Stimulated activated naive CD8-positive, alpha-beta T cell treated with anti-CD3 and anti-CD28 coated beads, Interleukin-15, Interleukin-2, amounts not matched to agents 100 ng/mL and 50 ng/mL, for 24 hours (primary cell): ENCODE measurements at regions not wholly inside any gene's neighbourhood (a gene's known extent, or its start where the extent isn't known, plus 50 kb on each side); places are given as distances from the start of the nearest gene placed in this dataset.

Experiments
- H3K27ac Mint-ChIP-seq: one replicate; pipeline ENCODE4 v1.8.0; 2021; ENCODE audit warnings: mild to moderate bottlenecking, mixed read lengths
- H3K27me3 Mint-ChIP-seq: one replicate; pipeline ENCODE4 v1.8.0; 2021; ENCODE audit warnings: mixed read lengths
- H3K36me3 Mint-ChIP-seq: one replicate; pipeline ENCODE4 v1.8.0; 2021; ENCODE audit warnings: low read depth, mixed read lengths
- H3K4me1 Mint-ChIP-seq: one replicate; pipeline ENCODE4 v1.8.0; 2021; ENCODE audit warnings: low read depth, mixed read lengths
- H3K4me3 Mint-ChIP-seq: one replicate; pipeline ENCODE4 v1.8.0; 2021; ENCODE audit warnings: mild to moderate bottlenecking, mixed read lengths
- H3K9me3 Mint-ChIP-seq: one replicate; pipeline ENCODE4 v1.8.0; 2021; ENCODE audit warnings: mixed read lengths

GRCh38 chr5:159645179-159645846, 271.0 kb upstream of the ADRA1B start:
- Mint-ChIP-seq H3K4me1 (no peaks in the 10 kb centered on the region), H3K9me3 (no peaks in the 10 kb centered on the region), H3K27ac (no peak overlapping the region), H3K36me3 (no peaks in the 10 kb centered on the region), H3K27me3 (peaks cover 7% of the 10 kb centered on the region), H3K4me3 (no peak overlapping the region)

GRCh38 chr5:159650803-159651202, 265.5 kb upstream of the ADRA1B start:
- Mint-ChIP-seq H3K27ac (no peak overlapping the region), H3K36me3 (no peaks in the 10 kb centered on the region), H3K9me3 (no peaks in the 10 kb centered on the region), H3K4me1 (no peaks in the 10 kb centered on the region), H3K27me3 (peaks cover 4% of the 10 kb centered on the region), H3K4me3 (no peak overlapping the region)

- H3K9me3 Mint-ChIP-seq: no peaks in the 10 kb centered on the region
- H3K4me1 Mint-ChIP-seq: no peaks in the 10 kb centered on the region
- H3K27ac Mint-ChIP-seq: no peak overlapping the region
- H3K36me3 Mint-ChIP-seq: no peaks in the 10 kb centered on the region
- H3K27me3 Mint-ChIP-seq: no peaks in the 10 kb centered on the region
- H3K4me3 Mint-ChIP-seq: no peak overlapping the region
These were observed 260.4 kb upstream of the ADRA1B start for GRCh38 chr5:159655757-159656409.

GRCh38 chr5:159657298-159657697, 259.0 kb upstream of the ADRA1B start:
- Mint-ChIP-seq H3K36me3 (no peaks in the 10 kb centered on the region), H3K9me3 (no peaks in the 10 kb centered on the region)

GRCh38 chr5:159657771-159658170, 258.5 kb upstream of the ADRA1B start:
- Mint-ChIP-seq H3K4me1 (no peaks in the 10 kb centered on the region), H3K4me3 (no peak overlapping the region), H3K27ac (no peak overlapping the region), H3K36me3 (no peaks in the 10 kb centered on the region), H3K27me3 (peaks cover 4% of the 10 kb centered on the region), H3K9me3 (no peaks in the 10 kb centered on the region)

More at GRCh38 chr5:159657298-159657697, 259.0 kb upstream of the ADRA1B start:
- Mint-ChIP-seq H3K4me3 (no peak overlapping the region), H3K27me3 (peaks cover 4% of the 10 kb centered on the region), H3K4me1 (no peaks in the 10 kb centered on the region), H3K27ac (no peak overlapping the region)

- Mint-ChIP-seq H3K4me3 (no peak overlapping the region), H3K27me3 (peaks cover 4% of the 10 kb centered on the region), H3K9me3 (no peaks in the 10 kb centered on the region), H3K4me1 (no peaks in the 10 kb centered on the region), H3K27ac (no peak overlapping the region), H3K36me3 (no peaks in the 10 kb centered on the region)
These were observed 257.9 kb upstream of the ADRA1B start for GRCh38 chr5:159658266-159658925.

- H3K4me1 Mint-ChIP-seq: no peaks in the 10 kb centered on the region
- peaks cover 4% of the 10 kb centered on the region for H3K27me3 Mint-ChIP-seq
- no peaks in the 10 kb centered on the region for H3K9me3 Mint-ChIP-seq
- no peak overlapping the region for H3K27ac Mint-ChIP-seq
- H3K4me3 Mint-ChIP-seq: no peak overlapping the region
- H3K36me3 Mint-ChIP-seq: no peaks in the 10 kb centered on the region
These were observed 255.9 kb upstream of the ADRA1B start for GRCh38 chr5:159660401-159660800.

GRCh38 chr5:159663986-159664385, 252.3 kb upstream of the ADRA1B start:
- Mint-ChIP-seq H3K4me1 (no peaks in the 10 kb centered on the region), H3K9me3 (no peaks in the 10 kb centered on the region), H3K27me3 (peaks cover 4% of the 10 kb centered on the region), H3K36me3 (no peaks in the 10 kb centered on the region), H3K4me3 (no peak overlapping the region), H3K27ac (no peak overlapping the region)

GRCh38 chr5:159667286-159667685, 249.0 kb upstream of the ADRA1B start:
- Mint-ChIP-seq H3K4me1 (no peaks in the 10 kb centered on the region), H3K27ac (no peak overlapping the region), H3K36me3 (no peaks in the 10 kb centered on the region), H3K4me3 (no peak overlapping the region), H3K9me3 (peaks cover 3% of the 10 kb centered on the region), H3K27me3 (peaks cover 8% of the 10 kb centered on the region)

GRCh38 chr5:159668556-159668955, 247.7 kb upstream of the ADRA1B start:
- Mint-ChIP-seq H3K27ac (no peak overlapping the region), H3K4me1 (no peaks in the 10 kb centered on the region), H3K36me3 (no peaks in the 10 kb centered on the region), H3K27me3 (peaks cover 10% of the 10 kb centered on the region), H3K4me3 (no peak overlapping the region), H3K9me3 (peaks cover 9% of the 10 kb centered on the region)

GRCh38 chr5:159669559-159669958, 246.7 kb upstream of the ADRA1B start:
- no peaks in the 10 kb centered on the region for H3K4me1 Mint-ChIP-seq
- H3K27me3 Mint-ChIP-seq: peaks cover 11% of the 10 kb centered on the region
- peaks cover 11% of the 10 kb centered on the region for H3K9me3 Mint-ChIP-seq
- no peak overlapping the region for H3K4me3 Mint-ChIP-seq
- H3K27ac Mint-ChIP-seq: no peak overlapping the region
- H3K36me3 Mint-ChIP-seq: no peaks in the 10 kb centered on the region

- H3K9me3 Mint-ChIP-seq: peaks cover 11% of the 10 kb centered on the region
- no peak overlapping the region for H3K27ac Mint-ChIP-seq
- H3K36me3 Mint-ChIP-seq: no peaks in the 10 kb centered on the region
- H3K4me3 Mint-ChIP-seq: no peak overlapping the region
- no peaks in the 10 kb centered on the region for H3K4me1 Mint-ChIP-seq
- peaks cover 11% of the 10 kb centered on the region for H3K27me3 Mint-ChIP-seq
These were observed 244.4 kb upstream of the ADRA1B start for GRCh38 chr5:159671886-159672285.

GRCh38 chr5:159673538-159673937, 242.7 kb upstream of the ADRA1B start:
- H3K9me3 Mint-ChIP-seq: peaks cover 15% of the 10 kb centered on the region
- H3K4me3 Mint-ChIP-seq: no peak overlapping the region
- peaks cover 11% of the 10 kb centered on the region for H3K27me3 Mint-ChIP-seq
- H3K27ac Mint-ChIP-seq: no peak overlapping the region
- no peaks in the 10 kb centered on the region for H3K4me1 Mint-ChIP-seq
- H3K36me3 Mint-ChIP-seq: no peaks in the 10 kb centered on the region

GRCh38 chr5:159678657-159679392, 237.5 kb upstream of the ADRA1B start:
- H3K9me3 Mint-ChIP-seq: peaks cover 29% of the 10 kb centered on the region
- peak overlapping the region; percentile 27 for H3K27ac Mint-ChIP-seq
- no peak overlapping the region for H3K4me3 Mint-ChIP-seq
- H3K27me3 Mint-ChIP-seq: no peaks in the 10 kb centered on the region
- H3K4me1 Mint-ChIP-seq: peaks cover 19% of the 10 kb centered on the region
- H3K36me3 Mint-ChIP-seq: peaks cover 6% of the 10 kb centered on the region

GRCh38 chr5:159680095-159680494, 236.2 kb upstream of the ADRA1B start:
- Mint-ChIP-seq H3K36me3 (peaks cover 6% of the 10 kb centered on the region), H3K4me3 (no peak overlapping the region), H3K27ac (no peak overlapping the region), H3K27me3 (no peaks in the 10 kb centered on the region), H3K4me1 (peaks cover 19% of the 10 kb centered on the region), H3K9me3 (peaks cover 29% of the 10 kb centered on the region)
